DOHH2 (cell line): ENCODE measurements at regions not wholly inside any gene's neighbourhood (a gene's known extent, or its start where the extent isn't known, plus 50 kb on each side); places are given as distances from the start of the nearest gene placed in this dataset.

Experiments used
- H3F3A ChIP-seq: fragments of 200-600 bp; sonication (generic), shearing (Covaris generic); 2 replicates; pipeline ENCODE4 v1.6.0; 2016; ENCODE audit warnings: antibody characterized with exemption, mild to moderate bottlenecking; ENCODE audit not compliant: control insufficient read depth, insufficient read depth
- H3K27ac ChIP-seq: fragments of 200-600 bp; sonication (generic); 2 replicates; pipeline ENCODE4 v1.5.1; 2014; ENCODE audit warnings: low read depth, mild to moderate bottlenecking, low read length, moderate library complexity
- H3K27me3 ChIP-seq: fragments of 200-600 bp; sonication (generic); 2 replicates; pipeline ENCODE4 v1.6.1; 2014; ENCODE audit warnings: mild to moderate bottlenecking, low read length, mixed read lengths; ENCODE audit not compliant: control insufficient read depth
- H3K36me3 ChIP-seq: fragments of 200-600 bp; sonication (generic); 2 replicates; pipeline ENCODE4 v1.6.1; 2014; ENCODE audit warnings: mild to moderate bottlenecking, low read length, moderate library complexity, mixed read lengths; ENCODE audit not compliant: control insufficient read depth
- H3K4me1 ChIP-seq: fragments of 200-600 bp; sonication (generic); 2 replicates; pipeline ENCODE4 v1.6.1; 2014; ENCODE audit warnings: mild to moderate bottlenecking, low read length, mixed read lengths; ENCODE audit not compliant: control insufficient read depth
- H3K4me2 ChIP-seq: fragments of 200-600 bp; sonication (generic); 2 replicates; pipeline ENCODE4 v1.6.0; 2014; ENCODE audit warnings: mild to moderate bottlenecking, low read length, moderate library complexity
- H3K4me3 ChIP-seq: fragments of 200-600 bp; sonication (generic); 2 replicates; pipeline ENCODE4 v1.5.1; 2014; ENCODE audit warnings: mild to moderate bottlenecking, low read length, mixed read lengths
- H3K79me2 ChIP-seq: fragments of 200-600 bp; sonication (generic); 2 replicates; pipeline ENCODE4 v1.6.1; 2014; ENCODE audit warnings: mild to moderate bottlenecking, low read length, mixed read lengths; ENCODE audit not compliant: control insufficient read depth
- H3K9me2 ChIP-seq: fragments of 200-600 bp; sonication (generic); replicated peaks from 2 replicates; pipeline ENCODE4 v1.6.1; 2014; ENCODE audit warnings: mild to moderate bottlenecking, low read length, mixed read lengths; ENCODE audit not compliant: control insufficient read depth
- H3K9me3 ChIP-seq: fragments of 200-600 bp; sonication (generic); 2 replicates; pipeline ENCODE4 v1.6.1; 2014; ENCODE audit warnings: antibody characterized with exemption, low read length, mixed read lengths; ENCODE audit not compliant: control insufficient read depth, insufficient read depth
- H4K20me1 ChIP-seq: fragments of 200-600 bp; sonication (generic); 2 replicates; pipeline ENCODE4 v1.6.0; 2014; ENCODE audit warnings: low read depth, mild to moderate bottlenecking, antibody characterized with exemption, low read length, moderate library complexity; ENCODE audit not compliant: control insufficient read depth, insufficient read depth
- EZH2phosphoT487 ChIP-seq: fragments of 200-600 bp; sonication (generic); IDR thresholded peaks from 2 replicates; pipeline ENCODE4 v1.6.1; 2017; ENCODE audit warnings: borderline replicate concordance, mild to moderate bottlenecking, antibody characterized with exemption, low read length, moderate library complexity, mixed read lengths
- TF ChIP-seq, protein P1 (sequence below): fragments of 200-600 bp; sonication (generic); IDR thresholded peaks from one replicate; pipeline ENCODE4 v1.5.1; 2014; ENCODE audit warnings: antibody characterized with exemption, mild to moderate bottlenecking, low read depth, low read length; ENCODE audit not compliant: poor library complexity, severe bottlenecking

DNA sequence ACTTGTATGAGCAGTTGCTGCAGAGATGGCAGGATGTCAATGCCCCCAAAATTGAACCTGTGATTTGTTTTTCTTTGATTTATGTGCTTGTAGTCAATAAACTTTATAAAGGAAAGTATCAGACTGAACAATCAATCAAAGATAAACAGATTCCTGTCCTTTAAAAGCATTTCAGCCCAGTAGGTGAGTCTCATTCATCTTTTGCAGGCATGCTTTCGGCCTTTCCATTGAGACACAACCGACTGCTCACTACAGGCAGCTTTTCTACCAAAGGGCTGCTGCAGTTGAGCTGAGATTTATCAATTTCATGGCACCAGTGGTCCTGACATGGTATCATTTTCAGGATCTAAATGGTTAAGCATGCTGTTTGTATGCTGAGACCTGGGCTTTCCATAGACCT lies 513.6 kb upstream of the PTBP2 start:
- Histone ChIP-seq H3K79me2 (no peaks in the 10 kb centered on the region), H3K4me2 (no peak overlapping the region), H3K9me3 (no peaks in the 10 kb centered on the region), H3K27me3 (no peaks in the 10 kb centered on the region), H3K9me2 (no peaks in the 10 kb centered on the region), H4K20me1 (no peaks in the 10 kb centered on the region), H3F3A (no peaks in the 10 kb centered on the region), H3K27ac (no peak overlapping the region), H3K4me3 (no peak overlapping the region), H3K36me3 (no peaks in the 10 kb centered on the region), H3K4me1 (no peaks in the 10 kb centered on the region)
- TF ChIP-seq, protein P1, sequence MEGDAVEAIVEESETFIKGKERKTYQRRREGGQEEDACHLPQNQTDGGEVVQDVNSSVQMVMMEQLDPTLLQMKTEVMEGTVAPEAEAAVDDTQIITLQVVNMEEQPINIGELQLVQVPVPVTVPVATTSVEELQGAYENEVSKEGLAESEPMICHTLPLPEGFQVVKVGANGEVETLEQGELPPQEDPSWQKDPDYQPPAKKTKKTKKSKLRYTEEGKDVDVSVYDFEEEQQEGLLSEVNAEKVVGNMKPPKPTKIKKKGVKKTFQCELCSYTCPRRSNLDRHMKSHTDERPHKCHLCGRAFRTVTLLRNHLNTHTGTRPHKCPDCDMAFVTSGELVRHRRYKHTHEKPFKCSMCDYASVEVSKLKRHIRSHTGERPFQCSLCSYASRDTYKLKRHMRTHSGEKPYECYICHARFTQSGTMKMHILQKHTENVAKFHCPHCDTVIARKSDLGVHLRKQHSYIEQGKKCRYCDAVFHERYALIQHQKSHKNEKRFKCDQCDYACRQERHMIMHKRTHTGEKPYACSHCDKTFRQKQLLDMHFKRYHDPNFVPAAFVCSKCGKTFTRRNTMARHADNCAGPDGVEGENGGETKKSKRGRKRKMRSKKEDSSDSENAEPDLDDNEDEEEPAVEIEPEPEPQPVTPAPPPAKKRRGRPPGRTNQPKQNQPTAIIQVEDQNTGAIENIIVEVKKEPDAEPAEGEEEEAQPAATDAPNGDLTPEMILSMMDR, result no peak

DNA sequence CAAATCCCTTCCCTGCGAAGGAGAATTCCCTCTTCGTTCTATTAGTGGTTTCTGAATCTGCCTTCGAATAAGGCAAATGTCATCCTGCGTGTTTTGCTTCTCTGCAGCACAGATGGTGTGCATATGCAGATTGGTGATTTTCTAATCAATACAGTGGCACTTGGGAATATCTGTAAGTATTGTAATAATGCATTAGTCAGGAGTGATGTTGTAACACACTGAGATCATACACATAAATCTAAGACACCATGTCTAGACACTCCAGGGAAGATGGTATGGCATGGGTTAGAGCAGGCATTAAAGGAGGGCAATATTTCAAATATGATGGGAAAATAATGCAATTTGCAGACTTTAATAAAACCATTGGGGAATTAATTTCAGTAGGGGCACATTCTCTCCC lies 513.2 kb upstream of the PTBP2 start:
- Histone ChIP-seq H3K27ac (no peak overlapping the region), H3K79me2 (no peaks in the 10 kb centered on the region), H3K9me3 (no peaks in the 10 kb centered on the region), H3K36me3 (no peaks in the 10 kb centered on the region), H3K9me2 (no peaks in the 10 kb centered on the region), H3K27me3 (no peaks in the 10 kb centered on the region), H3K4me2 (no peak overlapping the region), H3K4me1 (no peaks in the 10 kb centered on the region), H4K20me1 (no peaks in the 10 kb centered on the region), H3K4me3 (no peak overlapping the region), H3F3A (no peaks in the 10 kb centered on the region)
- TF ChIP-seq EZH2phosphoT487, result no peak
- TF ChIP-seq, protein P1, result no peak

DNA sequence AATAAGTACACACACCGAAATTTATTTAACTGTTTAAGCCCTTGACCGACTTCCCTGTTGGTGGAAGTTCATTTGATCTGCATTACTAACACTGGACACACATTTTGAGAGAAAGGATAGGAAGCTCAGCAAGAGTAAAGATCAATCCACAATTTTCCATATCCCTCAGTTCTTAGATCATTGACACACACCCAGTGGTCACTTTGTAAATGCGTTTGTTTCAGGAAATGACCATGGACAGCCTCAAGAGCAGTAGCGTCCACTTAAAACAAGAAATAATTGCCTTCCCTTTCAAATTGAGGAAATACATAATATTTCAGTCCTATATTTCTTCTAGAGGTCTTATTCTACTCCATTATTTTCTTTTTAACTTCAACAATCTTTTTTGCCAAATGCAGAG lies 511.5 kb upstream of the PTBP2 start:
- Histone ChIP-seq H3K36me3 (no peaks in the 10 kb centered on the region), H4K20me1 (no peaks in the 10 kb centered on the region), H3K79me2 (no peaks in the 10 kb centered on the region), H3K9me2 (no peaks in the 10 kb centered on the region), H3F3A (no peaks in the 10 kb centered on the region), H3K27ac (no peak overlapping the region), H3K27me3 (no peaks in the 10 kb centered on the region), H3K4me3 (no peak overlapping the region), H3K4me2 (no peak overlapping the region), H3K4me1 (no peaks in the 10 kb centered on the region), H3K9me3 (no peaks in the 10 kb centered on the region)
- TF ChIP-seq, protein P1, result no peak
- no peak for TF ChIP-seq EZH2phosphoT487

DNA sequence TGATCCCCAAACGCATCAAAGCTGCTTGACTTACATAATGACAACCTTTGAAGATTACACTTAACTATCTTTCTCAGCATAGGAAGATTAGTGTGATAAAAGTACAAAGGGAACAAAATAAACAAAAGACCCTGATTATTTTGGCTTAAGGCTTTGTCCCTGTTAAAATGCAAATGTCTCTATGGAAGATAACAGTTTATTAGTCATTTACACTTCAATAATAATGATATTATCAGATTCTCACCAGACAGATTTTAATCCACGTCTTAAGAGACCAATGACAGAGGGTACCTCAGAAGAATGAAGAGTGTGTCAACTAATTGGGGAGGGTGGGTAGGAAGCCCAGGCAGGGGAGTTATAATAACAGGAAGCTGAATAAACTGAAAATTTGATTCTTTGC lies 510.4 kb upstream of the PTBP2 start:
- Histone ChIP-seq H3K79me2 (no peaks in the 10 kb centered on the region), H3K4me2 (no peak overlapping the region), H3K36me3 (no peaks in the 10 kb centered on the region), H3K9me3 (no peaks in the 10 kb centered on the region), H3K27ac (no peak overlapping the region), H3K9me2 (no peaks in the 10 kb centered on the region), H3F3A (no peaks in the 10 kb centered on the region), H4K20me1 (no peaks in the 10 kb centered on the region), H3K4me3 (no peak overlapping the region), H3K4me1 (no peaks in the 10 kb centered on the region), H3K27me3 (no peaks in the 10 kb centered on the region)
- TF ChIP-seq, protein P1, result no peak
- TF ChIP-seq EZH2phosphoT487, result no peak
